T-helper 2 cell (primary cell): ENCODE measurements at regions not wholly inside any gene's neighbourhood (a gene's known extent, or its start where the extent isn't known, plus 50 kb on each side); places are given as distances from the start of the nearest gene placed in this dataset.
"Not testable (repeated sequence)": the region's sequence is repeated elsewhere in the genome, so short reads cannot be mapped to it uniquely, and the experiment has no call there.

ENCODE experiments used
- DNase-seq, 5 experiments: peaks; one replicate each; pipeline versions ENCODE4 v3.0.0 to v3.0.0-alpha.2; 2012 to 2022

DNA sequence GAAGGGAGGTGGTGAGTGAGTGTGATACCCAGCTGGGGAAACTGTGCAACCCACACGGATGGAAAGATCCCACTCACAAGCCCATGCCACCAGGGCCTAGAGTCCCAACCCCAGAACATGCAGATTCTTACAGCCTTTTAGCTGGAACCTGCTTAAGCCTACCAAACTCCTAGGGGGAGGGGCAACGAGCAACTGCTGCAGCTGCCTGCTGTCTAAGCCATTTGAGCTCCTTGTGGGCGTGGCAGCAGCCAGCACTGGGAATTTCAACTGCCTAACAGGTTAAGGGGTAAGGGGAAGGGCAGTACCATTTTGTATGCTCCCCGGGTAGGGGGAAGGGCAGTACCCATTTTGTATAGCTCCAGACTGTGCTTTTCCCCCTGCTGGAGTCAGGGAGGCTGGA lies 673.2 kb upstream of the BCHE start:
- no peak for DNase-seq

DNA sequence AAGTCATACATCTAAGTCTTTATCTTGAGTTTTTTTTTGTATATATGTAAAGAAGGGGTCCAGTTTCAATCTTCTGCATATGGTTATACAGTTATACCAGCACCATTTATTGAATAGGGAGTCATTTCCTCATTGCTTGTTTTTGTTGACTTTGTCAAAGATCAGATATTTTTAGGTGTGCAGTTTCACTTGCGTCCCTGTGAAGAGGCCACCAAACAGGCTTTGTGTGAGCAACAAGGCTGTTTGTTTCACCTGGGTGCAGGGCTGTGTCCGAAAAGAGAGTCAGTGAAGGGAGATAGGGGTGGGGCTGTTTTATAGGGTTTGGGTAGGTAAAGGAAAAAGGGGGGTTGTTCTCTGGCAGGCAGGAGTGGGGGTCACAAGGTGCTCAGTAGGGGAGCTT lies 663.2 kb upstream of the BCHE start:
- not testable (repeated sequence) for DNase-seq

DNA sequence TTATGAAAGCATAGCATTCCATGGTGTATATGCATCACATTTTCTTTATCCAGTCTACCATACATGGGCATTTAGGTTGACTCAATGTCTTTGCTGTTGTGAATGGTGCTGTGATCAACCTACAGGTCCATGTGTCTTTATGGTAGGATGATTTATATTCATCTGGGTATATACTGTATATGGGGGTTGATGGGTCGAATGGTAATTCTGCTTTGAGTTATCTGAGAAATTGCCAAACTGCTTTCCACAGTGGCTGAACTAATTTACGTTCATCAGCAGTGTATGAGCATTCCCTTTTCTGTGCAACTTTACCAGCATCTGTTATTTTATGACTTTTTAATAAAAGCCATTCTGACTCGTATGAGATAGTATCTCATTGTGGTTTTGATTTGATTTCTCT lies 662.4 kb upstream of the BCHE start:
- DNase-seq: no peak

DNA sequence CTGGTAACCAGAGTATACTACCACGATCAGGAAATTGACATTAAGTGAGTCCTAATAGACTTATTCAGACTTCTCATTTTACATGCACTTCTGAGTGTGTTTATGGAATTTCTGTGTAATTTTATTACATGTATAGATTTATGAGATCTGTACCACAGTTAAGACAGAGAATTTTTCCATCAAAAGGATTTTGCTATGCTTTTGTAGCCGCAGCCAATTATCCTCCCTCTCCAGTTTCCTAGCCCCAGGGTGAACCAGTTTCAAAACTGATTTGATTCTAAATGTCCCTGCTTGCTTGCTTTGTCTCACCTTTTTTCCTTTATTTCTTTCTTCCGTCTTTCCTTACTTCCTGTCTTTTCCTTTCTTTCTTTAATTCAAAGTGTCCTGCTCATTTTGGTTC lies 661.2 kb upstream of the BCHE start:
- DNase-seq: no peak

DNA sequence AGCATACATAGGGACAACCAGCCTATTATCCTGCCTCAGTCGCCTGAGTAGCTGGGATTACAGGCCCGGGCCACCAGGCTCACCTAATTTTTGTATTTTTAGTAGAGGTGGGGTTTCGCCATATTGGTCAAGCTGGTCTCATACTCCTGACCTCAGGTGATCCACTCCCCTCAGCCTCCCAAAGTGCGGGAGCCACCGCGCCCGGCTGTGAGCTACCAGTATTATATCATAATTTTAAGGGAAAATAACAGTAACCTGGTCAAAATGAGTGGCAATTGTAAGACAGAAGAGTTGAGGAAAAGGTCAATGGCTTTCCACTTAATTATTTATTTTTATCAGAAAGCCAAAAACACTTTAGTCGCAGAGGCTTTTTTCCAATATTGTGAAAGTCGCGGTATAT lies 652.6 kb upstream of the BCHE start:
- no peak for DNase-seq

DNA sequence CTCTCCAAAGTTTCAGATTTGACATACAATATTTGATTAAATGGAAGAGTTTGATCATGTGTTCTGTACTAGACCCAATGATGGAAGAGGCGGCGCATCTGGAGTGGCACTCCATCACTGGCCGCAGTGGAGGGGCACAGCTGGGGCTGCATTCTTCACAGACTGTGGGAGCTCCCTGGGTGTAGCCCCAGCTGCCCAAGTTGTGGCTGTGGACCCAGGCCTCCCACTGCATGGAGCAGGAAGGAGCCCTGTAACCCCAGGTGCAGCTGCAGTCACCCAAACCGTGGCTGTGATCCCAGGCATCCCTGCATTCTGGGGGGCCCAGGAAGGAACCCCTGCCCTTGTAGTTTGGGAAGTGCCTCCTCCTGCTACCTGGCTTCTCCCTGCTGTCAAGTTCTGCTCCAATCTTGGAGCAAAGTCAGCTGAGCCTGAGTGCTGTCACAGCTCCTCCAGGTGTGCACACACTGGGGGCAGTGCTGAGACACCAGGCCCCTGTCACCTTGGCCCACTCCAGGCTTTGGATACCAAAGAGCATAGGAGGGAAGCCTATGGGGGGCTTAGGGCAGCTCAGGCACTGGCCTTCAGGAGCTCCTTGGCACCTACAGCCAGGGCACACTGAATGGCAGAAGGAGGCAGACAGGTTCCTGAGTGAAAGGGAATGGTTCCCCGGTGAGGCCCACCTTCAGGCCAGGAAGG lies 651.9 kb upstream of the BCHE start:
- DNase-seq: no peak

DNA sequence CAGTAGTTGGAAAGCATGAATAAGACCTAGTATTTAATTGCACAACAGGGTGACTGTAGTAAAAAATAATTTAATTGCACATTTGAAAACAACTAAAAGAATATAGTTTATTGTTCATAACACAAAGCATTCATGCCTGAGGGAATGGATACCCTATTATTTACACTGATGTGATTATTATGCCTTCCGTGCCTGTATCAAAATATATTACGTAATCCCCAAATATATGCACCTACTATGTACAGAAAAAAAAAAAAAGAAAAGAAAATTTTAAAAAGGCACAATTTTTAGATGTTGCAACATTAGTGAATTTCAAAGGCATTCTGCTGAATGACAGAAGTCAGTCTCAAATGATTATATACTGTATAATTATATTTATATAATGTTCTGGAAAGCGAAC lies 647.2 kb upstream of the BCHE start:
- DNase-seq: no peak

DNA sequence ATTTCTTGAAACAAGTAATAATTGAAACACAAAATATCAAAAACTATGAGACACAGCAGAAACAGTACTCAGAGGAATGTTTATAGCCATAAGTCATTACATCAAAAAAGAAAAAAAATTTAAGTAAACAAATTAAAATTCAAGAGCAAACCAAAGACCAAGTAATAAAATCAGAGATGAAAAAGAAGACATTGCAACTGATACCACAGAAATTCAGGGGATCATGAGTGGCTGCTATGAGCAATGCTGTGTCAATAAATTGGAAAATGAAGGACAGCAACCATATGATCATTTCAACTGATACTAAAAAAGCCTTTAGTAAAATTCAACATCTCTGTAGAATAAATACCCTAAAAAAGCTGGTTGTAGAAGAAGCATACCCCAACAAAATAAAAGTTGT lies 644.1 kb upstream of the BCHE start:
- DNase-seq: no peak

DNA sequence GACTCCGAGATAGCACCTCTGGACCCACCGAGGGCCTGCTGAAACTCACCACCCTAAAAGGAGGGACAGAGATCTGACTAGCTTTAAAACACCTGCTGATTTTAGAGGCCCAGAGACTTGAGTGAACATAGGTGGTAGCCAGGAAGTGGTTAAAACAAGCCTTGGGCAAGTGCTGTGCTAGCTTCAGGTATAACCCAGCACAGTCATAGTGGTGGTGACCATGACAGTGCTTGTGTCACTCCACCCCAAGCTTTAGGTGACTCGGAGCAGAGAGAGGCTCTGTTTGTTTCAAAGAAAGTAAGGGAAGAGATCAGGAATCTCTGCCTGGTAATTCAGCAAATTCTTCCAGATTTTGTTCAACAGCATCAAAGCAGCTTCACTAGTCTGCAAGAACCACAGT lies 641.1 kb upstream of the BCHE start:
- DNase-seq: peak in 1 of 5 experiments; percentile 3

DNA sequence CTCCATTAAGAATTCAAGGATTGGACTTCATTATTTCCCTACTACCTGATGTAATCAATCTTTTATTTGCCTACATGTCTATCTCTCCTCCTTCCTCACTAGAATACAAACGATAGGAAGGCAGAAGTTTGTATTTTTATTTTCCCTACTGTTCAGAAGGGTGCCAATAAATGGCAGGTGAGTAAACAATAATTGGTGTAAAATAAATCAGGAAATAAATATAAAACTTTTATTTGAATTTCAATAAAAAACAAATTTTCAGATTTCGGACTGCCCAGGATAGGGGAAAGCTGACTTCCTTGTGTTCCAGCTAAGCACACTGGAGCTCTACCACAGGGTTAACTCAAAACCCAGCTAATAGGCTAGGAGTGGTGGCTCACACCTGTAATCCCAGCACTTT lies 636.3 kb upstream of the BCHE start:
- DNase-seq: no peak

DNA sequence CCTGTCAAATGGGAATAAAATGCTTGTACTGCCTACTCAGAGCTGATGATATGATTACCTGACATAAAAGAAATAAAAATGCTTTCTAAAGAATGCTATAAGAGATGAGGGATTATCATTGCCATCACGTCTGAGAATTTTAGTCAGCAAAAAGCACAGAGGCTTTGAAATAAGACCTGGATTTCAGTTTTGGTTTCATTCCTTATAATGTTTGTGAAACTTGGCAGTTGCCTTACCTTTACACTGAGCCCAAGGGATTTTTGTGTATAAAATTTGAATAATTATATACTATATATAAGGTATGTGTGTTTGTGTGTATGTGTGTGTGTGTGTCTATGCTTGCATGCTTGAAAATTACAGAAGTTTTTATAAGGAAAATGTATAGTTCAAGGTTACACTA lies 634.8 kb upstream of the BCHE start:
- DNase-seq: no peak

DNA sequence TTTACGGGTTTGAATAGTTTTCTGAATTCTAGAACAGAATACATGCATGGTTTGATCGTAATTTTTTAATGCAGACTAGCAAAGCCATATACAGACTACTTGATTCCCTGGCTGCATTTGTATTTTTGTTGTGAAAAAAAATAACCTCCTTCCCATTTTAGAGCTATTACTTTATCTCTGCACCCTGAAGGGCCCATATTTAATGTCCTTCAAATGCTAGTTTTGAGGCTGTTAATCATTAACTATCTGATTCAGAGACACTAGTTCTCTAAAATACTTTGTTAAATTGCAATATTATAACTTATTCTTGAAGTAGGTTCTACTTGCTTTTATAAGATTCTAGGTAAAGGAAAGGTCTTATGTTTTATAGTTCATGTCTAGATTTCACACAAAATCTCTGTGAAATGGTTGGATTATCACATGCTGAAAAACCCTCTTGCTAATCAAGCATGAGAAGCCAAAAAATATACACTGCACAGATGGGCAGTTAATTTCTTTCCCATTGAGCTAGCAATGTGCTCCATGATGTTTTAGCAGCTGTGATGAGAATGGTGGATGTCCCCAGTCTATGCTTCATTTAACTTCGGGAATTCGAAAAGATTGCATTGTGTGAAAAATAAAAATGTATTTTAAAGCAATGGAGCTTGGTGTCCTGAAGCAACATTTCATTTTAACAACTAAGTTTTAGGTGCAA lies 634.0 kb upstream of the BCHE start:
- DNase-seq: no peak

DNA sequence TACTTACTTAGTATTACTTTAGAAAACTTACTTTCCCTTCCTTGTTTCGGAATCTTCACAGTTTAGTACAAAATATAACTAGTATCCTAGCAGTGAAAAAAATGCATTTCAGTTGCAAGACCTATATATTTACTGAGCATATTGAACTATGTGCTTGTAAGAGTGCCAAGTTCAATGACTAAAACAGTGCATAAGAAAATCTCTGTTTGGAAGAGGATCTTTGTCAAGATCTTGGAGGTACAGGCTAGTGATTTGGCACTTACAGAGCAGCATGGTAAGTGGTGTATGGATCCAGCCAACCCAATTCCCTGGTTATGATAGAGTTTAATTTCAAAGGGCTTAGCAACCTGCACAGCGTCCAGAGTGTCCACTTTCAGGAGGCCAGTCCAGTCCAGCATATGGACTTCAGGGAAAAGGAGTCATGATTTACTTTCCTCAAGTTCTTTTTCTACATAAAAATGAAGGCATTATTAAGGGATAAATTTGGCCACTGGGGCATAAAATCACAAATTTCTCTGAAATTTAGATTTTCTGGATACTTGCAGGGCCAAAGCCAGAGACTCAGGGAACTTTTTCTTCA lies 625.8 kb upstream of the BCHE start:
- no peak for DNase-seq

DNA sequence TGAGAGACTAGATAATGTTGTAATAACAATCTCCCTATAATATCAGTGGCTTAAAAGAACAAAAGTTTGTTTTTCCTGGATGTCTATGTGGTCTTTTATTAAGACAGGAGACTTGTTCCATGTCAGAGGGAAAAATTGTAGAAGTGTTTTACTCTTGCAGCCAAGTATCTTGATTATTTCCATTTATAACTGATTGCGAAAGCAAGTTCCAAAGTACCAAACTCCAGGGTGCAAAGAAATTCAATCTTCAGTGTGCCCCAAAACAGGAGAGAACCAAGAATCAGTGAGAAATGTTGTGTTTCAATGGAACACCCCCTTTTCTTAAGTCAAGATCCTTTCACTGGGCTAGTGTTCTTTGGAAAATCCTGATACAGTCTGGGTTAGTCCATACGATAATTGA lies 624.4 kb upstream of the BCHE start:
- DNase-seq: no peak

DNA sequence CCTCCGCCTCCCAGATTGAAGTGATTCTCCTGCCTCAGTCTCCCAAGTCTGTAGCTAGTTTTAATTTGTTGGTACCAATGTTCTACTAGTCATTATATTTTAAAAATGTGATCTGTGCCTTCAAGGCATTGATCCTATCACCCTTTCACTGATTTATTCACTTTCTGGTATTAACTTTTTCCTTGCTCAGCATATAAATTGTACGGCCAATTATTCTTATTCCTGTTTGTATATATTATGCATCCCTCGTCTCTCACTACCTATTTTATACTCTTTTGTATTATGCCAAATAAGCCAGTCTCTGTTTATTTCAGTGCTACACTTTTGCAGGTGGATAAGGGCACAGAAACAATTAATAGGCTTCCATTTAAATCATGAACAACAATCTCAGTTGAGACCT lies 620.2 kb upstream of the BCHE start:
- DNase-seq: no peak

DNA sequence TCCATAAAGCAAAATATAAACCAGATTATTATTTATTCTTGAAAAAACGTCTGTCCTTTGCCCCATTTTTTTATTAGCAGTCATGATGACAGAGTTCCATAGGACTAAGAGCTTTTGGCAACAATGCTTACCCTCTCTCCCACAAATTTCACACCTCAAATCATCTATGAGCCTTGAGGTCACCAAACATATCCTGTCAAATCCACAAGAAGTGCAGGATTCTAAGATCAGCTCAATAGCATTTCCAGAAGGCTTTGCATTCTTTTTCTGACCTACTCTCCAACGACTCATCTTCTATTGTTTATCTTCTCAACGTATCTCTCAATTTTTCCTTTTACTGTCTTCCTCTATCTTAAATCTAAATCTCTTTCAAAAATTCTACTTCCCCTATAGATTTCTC lies 619.1 kb upstream of the BCHE start:
- no peak for DNase-seq

DNA sequence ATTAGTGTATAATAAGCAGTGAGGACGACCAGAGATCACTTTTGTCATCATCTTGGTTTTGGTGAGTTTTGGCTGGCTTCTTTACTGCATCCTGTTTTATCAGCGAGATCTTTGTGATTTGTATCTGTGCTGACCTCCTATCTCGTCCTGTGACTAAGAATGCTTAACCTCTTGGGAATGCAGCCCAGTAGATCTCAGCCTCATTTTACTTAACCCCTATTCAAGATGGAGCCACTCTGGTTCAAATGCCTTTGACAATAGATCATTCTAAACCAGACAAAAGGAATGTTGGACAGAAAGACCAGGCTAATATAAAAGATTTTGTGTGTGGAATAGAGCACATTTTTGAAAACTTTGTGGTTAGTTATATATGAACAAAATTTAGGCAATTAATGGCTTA lies 618.5 kb upstream of the BCHE start:
- no peak for DNase-seq

DNA sequence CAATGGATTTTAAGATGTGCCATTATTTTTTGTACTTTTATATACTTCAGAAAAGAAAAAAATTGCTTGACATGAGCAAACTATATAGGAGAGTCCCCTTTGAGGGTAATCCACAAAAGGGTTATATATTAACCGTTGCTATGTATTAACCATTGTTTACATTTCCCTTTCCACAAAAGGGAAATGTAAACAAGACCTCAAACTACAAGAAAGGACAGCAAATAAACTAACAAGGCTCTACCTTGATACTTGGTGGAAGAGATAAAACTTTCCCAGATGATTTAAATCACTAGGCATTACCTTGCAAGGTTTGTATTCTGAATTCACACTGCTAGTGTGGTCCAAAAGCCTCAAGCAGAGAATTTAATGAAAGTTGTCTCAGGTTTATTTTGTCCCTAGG lies 616.3 kb upstream of the BCHE start:
- DNase-seq: no peak

DNA sequence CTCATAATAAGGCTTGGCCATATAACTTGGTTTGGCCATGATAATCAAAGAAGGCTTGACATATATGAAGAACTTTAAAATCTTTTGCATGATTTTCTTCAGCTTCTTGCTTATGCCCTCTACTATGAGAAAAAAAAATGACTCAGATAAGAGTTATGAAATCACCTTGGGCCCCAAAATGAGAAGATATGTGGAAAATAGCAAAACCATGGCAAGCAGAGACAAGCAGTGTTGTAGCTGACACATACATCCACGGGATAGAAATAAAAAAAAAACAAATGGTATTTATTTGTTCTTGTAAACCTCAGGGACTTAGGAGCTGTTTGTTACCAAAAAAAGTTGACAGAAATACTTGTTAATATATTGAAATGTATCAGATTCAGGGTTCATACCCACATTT lies 614.8 kb upstream of the BCHE start:
- DNase-seq: no peak

DNA sequence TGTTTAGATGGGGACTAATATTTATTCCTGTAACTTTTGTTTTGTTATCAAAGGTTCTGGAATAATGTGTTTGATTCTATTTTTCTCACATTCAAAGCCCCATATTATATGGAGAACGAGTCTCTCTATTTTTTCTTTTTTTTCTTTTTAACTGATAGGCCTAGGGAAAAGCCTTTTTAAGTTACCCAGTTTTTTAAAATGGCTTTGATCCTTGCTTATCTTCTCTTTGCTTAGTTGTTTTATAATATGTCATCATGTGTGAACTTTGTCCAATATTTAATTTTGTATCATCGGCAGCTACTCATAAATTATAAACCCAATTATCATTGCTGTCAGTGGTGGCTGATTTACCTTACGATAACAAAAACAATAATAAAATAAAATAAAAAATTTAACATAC lies 610.3 kb upstream of the BCHE start:
- DNase-seq: no peak

DNA sequence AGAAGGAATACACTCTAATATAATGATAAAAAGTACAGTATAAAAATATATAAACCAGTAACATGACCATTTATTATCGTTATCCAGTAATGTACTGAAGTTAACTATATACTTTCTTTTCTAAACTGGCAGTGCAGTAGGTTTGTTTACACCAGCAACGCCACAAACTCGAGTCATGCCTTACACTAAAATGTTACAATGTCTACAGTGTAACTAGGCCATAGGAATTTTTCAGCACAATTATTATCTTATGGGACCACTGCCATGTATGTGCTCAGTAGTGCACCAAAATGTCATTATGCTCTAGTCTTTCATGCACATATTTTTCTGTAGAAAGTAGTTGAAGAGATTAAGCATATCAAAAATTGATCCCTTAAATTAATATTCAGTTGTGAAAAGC lies 609.8 kb upstream of the BCHE start:
- DNase-seq: no peak

DNA sequence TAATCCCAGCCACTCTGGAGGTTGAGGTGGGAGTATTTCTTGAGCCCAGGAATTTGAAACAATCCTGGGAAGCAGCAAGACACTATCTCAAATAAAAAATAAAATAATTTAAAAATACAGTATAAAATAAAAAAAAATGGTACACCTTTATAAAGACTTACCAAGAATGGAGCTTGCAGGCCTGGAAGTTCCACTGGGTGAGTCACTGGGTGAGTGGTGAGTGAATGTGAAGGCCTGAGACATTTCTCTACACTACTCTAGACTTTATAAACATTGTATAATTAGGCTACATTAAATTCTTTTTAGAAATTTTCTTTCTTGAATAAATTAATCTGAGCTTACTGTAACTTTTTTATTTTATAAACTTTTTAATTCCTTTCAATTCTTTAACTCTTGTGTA lies 609.1 kb upstream of the BCHE start:
- no peak for DNase-seq

DNA sequence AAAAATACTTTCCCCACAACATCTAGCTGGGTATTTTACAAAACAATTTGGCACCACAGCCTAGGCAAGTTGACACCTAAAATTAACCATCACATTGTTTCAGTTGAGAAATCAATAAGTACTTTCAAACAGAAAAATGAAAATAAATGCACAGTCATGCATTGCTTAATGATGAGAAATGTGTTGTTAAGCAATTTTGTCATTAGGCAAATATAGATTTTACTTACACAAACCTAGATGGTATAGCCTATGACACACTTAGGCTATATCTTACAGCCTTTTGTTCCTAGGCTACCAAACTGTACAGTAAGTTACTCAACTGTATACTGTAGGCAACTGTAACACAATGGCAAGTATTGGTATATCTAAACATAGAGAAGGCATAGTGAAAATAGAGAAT lies 608.6 kb upstream of the BCHE start:
- DNase-seq: no peak

DNA sequence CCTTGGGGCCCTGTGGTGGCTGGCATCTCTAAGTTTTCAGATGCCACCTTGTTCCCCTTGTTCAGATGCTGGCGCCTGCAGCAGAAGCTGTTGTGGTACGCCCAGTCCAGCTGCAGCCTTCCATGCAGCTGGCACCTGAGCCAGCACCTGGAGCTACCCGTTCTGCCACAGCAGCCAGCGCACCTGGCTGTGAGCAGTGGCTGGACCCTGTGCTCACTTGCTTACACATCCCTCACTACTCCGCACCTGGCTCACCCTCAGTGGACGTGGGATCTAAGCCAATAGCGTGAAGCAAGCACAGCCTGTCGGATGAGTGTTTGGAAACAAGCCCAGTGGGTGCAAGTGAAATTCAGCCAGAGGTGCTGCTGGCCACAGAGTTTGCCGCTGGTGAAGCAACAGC lies 607.5 kb upstream of the BCHE start:
- DNase-seq: no peak

DNA sequence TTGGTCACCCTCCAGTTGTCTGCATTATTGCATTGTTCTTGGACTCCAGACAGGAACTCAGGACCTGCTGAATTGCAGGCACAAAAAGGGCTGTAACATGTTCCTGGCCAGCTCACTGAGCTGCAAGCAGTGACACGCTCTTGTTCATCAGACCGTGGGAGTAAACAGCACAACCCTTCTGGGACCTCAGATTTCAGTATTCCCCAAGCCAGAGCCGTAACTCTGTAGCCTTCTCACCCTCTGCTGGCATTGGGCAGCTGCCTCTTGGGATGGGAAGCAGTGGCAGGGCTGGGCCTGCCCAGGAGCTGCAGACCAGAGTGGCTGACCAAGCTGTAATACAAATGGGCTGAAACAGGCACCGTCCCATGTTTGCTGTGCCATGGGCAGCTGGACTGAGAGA lies 607.1 kb upstream of the BCHE start:
- no peak for DNase-seq
